ENCODE measurements at regions not wholly inside any gene's neighbourhood (a gene's known extent, or its start where the extent isn't known, plus 50 kb on each side); places are given as distances from the start of the nearest gene placed in this dataset.

DNA sequence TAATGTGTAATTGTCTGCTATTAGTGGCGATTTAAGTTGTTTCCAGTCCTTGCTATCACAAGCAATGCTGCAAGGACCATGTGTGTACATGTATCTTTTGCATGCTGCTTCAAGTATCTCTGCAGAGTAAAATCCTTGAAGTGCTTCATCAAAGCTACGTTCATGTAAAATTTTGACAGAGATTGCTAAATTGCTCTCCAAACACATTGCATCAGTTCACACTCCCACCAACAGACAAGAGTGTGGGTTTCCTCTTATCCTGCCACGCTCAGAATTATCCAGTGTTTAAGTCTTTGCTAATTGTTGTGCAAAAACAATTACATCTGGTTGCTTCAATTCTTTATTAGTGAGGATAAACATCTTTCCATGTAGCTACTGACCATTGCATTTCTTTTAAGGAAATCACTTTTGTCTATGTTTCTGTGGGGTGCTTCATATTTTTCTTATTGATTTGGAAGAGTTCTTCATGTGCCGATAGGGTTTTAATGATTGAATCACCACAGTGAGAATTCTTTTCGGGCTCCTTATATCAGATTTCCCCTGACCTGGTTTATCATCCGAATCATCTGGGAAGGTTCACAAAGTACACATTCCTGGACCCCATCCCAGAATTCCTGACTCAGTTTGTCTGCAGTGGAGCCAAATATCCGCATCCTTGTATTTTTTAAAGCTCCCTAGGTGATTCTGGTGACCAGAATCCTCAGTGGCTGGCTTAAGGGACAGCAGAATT lies 56.3 kb upstream of the GALNT2 start:
- Histone ChIP-seq H3K9me3 (no peaks in the 10 kb centered on the region), H3K4me3 (no peak overlapping the region), H3K4me1 (no peaks in the 10 kb centered on the region), H3K27ac (no peak overlapping the region), H3K27me3 (no peaks in the 10 kb centered on the region), H3K36me3 (no peaks in the 10 kb centered on the region)
- intact Hi-C loops (cut with DNase I; ENCODE audit: low total_unique reads), result no loop called here
- 86 to 90% (median 88%) methylated on average over 7 of the region's 7 CpGs for WGBS, 5 donors
- no peak for TF ChIP-seq POLR2A (IDR thresholded peaks at IDR 0.05)
- no peak for TF ChIP-seq POLR2AphosphoS5 (IDR thresholded peaks at IDR 0.05)
- no peak for TF ChIP-seq CTCF (IDR thresholded peaks at IDR 0.05)
- no peak for TF ChIP-seq EP300 (IDR thresholded peaks at IDR 0.05)
- no peak for DNase-seq

- intact Hi-C loops (cut with DNase I; ENCODE audit: low total_unique reads), result no loop called here
- Histone ChIP-seq H3K9me3 (no peaks in the 10 kb centered on the region), H3K27ac (no peak overlapping the region), H3K4me1 (no peaks in the 10 kb centered on the region), H3K36me3 (no peaks in the 10 kb centered on the region), H3K4me3 (no peak overlapping the region), H3K27me3 (no peaks in the 10 kb centered on the region)
- no peak for TF ChIP-seq POLR2AphosphoS5 (IDR thresholded peaks at IDR 0.05)
- TF ChIP-seq CTCF (IDR thresholded peaks at IDR 0.05), result no peak
- no peak for TF ChIP-seq EP300 (IDR thresholded peaks at IDR 0.05)
- TF ChIP-seq POLR2A (IDR thresholded peaks at IDR 0.05), result no peak
- no peak for DNase-seq
- 63 to 72% (median 70%) methylated on average over 6 of the region's 6 CpGs for WGBS, 5 donors
Observed at GRCh38 chr1:230011333-230012092, 55.5 kb upstream of the GALNT2 start.

GRCh38 chr1:230012093-230012393 lies 55.0 kb upstream of the GALNT2 start:
- H3K27ac ChIP-seq, result no peak overlapping the region
- no peak for DNase-seq
- intact Hi-C loops (cut with DNase I; ENCODE audit: low total_unique reads), result no loop called here
- H3K4me1 ChIP-seq, result no peaks in the 10 kb centered on the region
- H3K4me3 ChIP-seq, result no peak overlapping the region
- H3K36me3 ChIP-seq, result no peaks in the 10 kb centered on the region
- TF ChIP-seq CTCF (IDR thresholded peaks at IDR 0.05) (no peak), POLR2AphosphoS5 (IDR thresholded peaks at IDR 0.05) (no peak), EP300 (IDR thresholded peaks at IDR 0.05) (no peak), POLR2A (IDR thresholded peaks at IDR 0.05) (no peak)
- H3K9me3 ChIP-seq, result no peaks in the 10 kb centered on the region
- no peaks in the 10 kb centered on the region for H3K27me3 ChIP-seq

- 74 to 95% (median 80%) methylated on average over 3 to 5 of the region's 5 CpGs for WGBS, 5 donors
- H3K27me3 ChIP-seq, result no peaks in the 10 kb centered on the region
Observed at GRCh38 chr1:230012741-230013140, 54.3 kb upstream of the GALNT2 start.

More at GRCh38 chr1:230012741-230013140, 54.3 kb upstream of the GALNT2 start:
- no peak for DNase-seq
- intact Hi-C loops (cut with DNase I; ENCODE audit: low total_unique reads), result no loop called here
- H3K4me3 ChIP-seq, result no peak overlapping the region
- H3K4me1 ChIP-seq, result no peaks in the 10 kb centered on the region
- no peaks in the 10 kb centered on the region for H3K36me3 ChIP-seq
- no peak overlapping the region for H3K27ac ChIP-seq
- no peaks in the 10 kb centered on the region for H3K9me3 ChIP-seq
- no peak for TF ChIP-seq POLR2AphosphoS5 (IDR thresholded peaks at IDR 0.05)
- no peak for TF ChIP-seq POLR2A (IDR thresholded peaks at IDR 0.05)
- TF ChIP-seq CTCF (IDR thresholded peaks at IDR 0.05), result no peak
- no peak for TF ChIP-seq EP300 (IDR thresholded peaks at IDR 0.05)

All from stomach (tissue), 8 donors.